Caco-2 (cell line): ENCODE measurements at regions not wholly inside any gene's neighbourhood (a gene's known extent, or its start where the extent isn't known, plus 50 kb on each side); places are given as distances from the start of the nearest gene placed in this dataset.
"Not testable (repeated sequence)": the region's sequence is repeated elsewhere in the genome, so short reads cannot be mapped to it uniquely, and the experiment has no call there.

Experiments
- BruUV-seq: library from RNA; stranded (reverse); fragments of 400-500 nt; replicated peaks from 2 replicates; lab custom pipeline; 2021; lab: Mats Ljungman, UMichigan
- CTCF ChIA-PET: fragments of 300-600 bp; sonication (Branson Sonifier 250); formaldehyde crosslinking; loops from one replicate; lab custom pipeline; 2022; ENCODE audit warnings: antibody characterized with exemption; lab: Charles Lee
- POLR2A ChIA-PET: fragments of 300-600 bp; sonication (Branson Sonifier 250); formaldehyde crosslinking; loops from one replicate; lab custom pipeline; 2022; ENCODE audit warnings: antibody characterized with exemption; lab: Charles Lee
- DNase-seq, 2 experiments: peaks; one replicate each; pipeline versions ENCODE4 v3.0.0 to v3.0.0-alpha.2; 2020 to 2022
- H3K27me3 ChIP-seq: replicated peaks from 2 replicates; pipeline ENCODE4 v1.6.0; 2011; ENCODE audit warnings: low read length; ENCODE audit not compliant: control insufficient read depth, insufficient read depth
- H3K36me3 ChIP-seq: 2 replicates; pipeline ENCODE4 v1.5.1; 2011; ENCODE audit warnings: low read length; ENCODE audit not compliant: control insufficient read depth, insufficient read depth
- H3K4me1 ChIP-seq: fragments of 250-450 bp; sonication (Bioruptor Pico); 2 replicates; pipeline ENCODE4 v1.5.1; 2020; ENCODE audit warnings: mild to moderate bottlenecking
- H3K4me3 ChIP-seq: 2 replicates; pipeline ENCODE4 v1.5.1; 2011; ENCODE audit warnings: low read depth, mild to moderate bottlenecking, control low read depth, low read length
- H3K9me3 ChIP-seq: fragments of 250-450 bp; sonication (Bioruptor Pico); 2 replicates; pipeline ENCODE4 v1.5.1; 2020; ENCODE audit warnings: mild to moderate bottlenecking, moderate library complexity
- H3K27ac Mint-ChIP-seq: one replicate; pipeline ENCODE4 v1.8.0; 2022; ENCODE audit warnings: mixed read lengths; ENCODE audit not compliant: unreplicated experiment
- H3K27me3 Mint-ChIP-seq: one replicate; pipeline ENCODE4 v1.8.0; 2022; ENCODE audit warnings: mixed read lengths; ENCODE audit not compliant: insufficient read depth, unreplicated experiment
- H3K36me3 Mint-ChIP-seq: one replicate; pipeline ENCODE4 v1.8.0; 2022; ENCODE audit warnings: mild to moderate bottlenecking, mixed read lengths; ENCODE audit not compliant: insufficient read depth, unreplicated experiment
- H3K4me1 Mint-ChIP-seq: one replicate; pipeline ENCODE4 v1.8.0; 2022; ENCODE audit warnings: low read depth, mixed read lengths; ENCODE audit not compliant: unreplicated experiment
- H3K4me3 Mint-ChIP-seq: one replicate; pipeline ENCODE4 v1.8.0; 2022; ENCODE audit warnings: mild to moderate bottlenecking, moderate library complexity, mixed read lengths; ENCODE audit not compliant: unreplicated experiment
- H3K9me3 Mint-ChIP-seq: one replicate; pipeline ENCODE4 v1.8.0; 2022; ENCODE audit warnings: mixed read lengths; ENCODE audit not compliant: unreplicated experiment
- CTCF ChIP-seq, 2 experiments: fragments of 200-600 bp in 1 of 2; IDR thresholded peaks; 1 replicate in 1 of 2; 2 replicates in 1 of 2; pipeline versions ENCODE4 v1.5.1 to v1.8.0; 2011 to 2022; ENCODE audit warnings: antibody characterized with exemption in 1 of 2, control low read depth in 1 of 2, inconsistent platforms in 1 of 2, low read depth in 1 of 2, low read length in 1 of 2, mild to moderate bottlenecking in 1 of 2, moderate library complexity in 1 of 2; ENCODE audit not compliant: insufficient read depth in 1 of 2, severe bottlenecking in 1 of 2, unreplicated experiment in 1 of 2
- intact Hi-C: fragments of 100-400 bp; cut with micrococcal nuclease; formaldehyde crosslinking; loops from one replicate; pipeline ENCODE4 v1.10.0; 2022; ENCODE audit not compliant: unreplicated experiment

GRCh38 chr11:127789927-127790326 is 789.4 kb upstream of the KIRREL3 start:
- POLR2A ChIA-PET, result interaction anchor here (0.5 kb wide), 1 partner anchor 222 kb away, joined by 3 read pairs; no protein-coding TSS in a partner anchor
- intact Hi-C loops, result loop anchor here (1.0 to 5.0 kb wide), 5 partner anchors 15 to 1349 kb away; no protein-coding TSS in a partner anchor
- H3K27me3 Mint-ChIP-seq, result no peaks in the 10 kb centered on the region
- DNase-seq, result peak; percentile 60 to 71
- Histone ChIP-seq H3K4me3 (no peak overlapping the region), H3K36me3 (no peaks in the 10 kb centered on the region), H3K9me3 (no peaks in the 10 kb centered on the region), H3K4me1 (no peaks in the 10 kb centered on the region), H3K27me3 (no peaks in the 10 kb centered on the region)
- H3K9me3 Mint-ChIP-seq, result peaks cover 18% of the 10 kb centered on the region
- no peaks in the 10 kb centered on the region for H3K36me3 Mint-ChIP-seq
- TF ChIP-seq CTCF (IDR thresholded peaks at IDR 0.05; ENCODE audit: insufficient read depth in 1 of 2, low read depth in 1 of 2, low read length in 1 of 2, severe bottlenecking in 1 of 2, unreplicated experiment in 1 of 2), result peak; percentile 69 to 77
- CTCF ChIA-PET, result interaction anchor here (0.6 to 1.0 kb wide), 3 partner anchors 15 to 204 kb away, joined by 3 to 5 read pairs (median 3); no protein-coding TSS in a partner anchor
- no TSS peak for BruUV-seq
- peaks cover 7% of the 10 kb centered on the region for H3K4me1 Mint-ChIP-seq
- H3K4me3 Mint-ChIP-seq, result no peak overlapping the region
- no peak overlapping the region for H3K27ac Mint-ChIP-seq

GRCh38 chr11:127772938-127773337 is 772.4 kb upstream of the KIRREL3 start:
- H3K9me3 ChIP-seq, intact Hi-C loops, H3K36me3 Mint-ChIP-seq, H3K27ac Mint-ChIP-seq, H3K27me3 Mint-ChIP-seq, H3K27me3 ChIP-seq, DNase-seq, H3K4me1 Mint-ChIP-seq, H3K4me3 Mint-ChIP-seq, BruUV-seq, H3K4me1 ChIP-seq, H3K36me3 ChIP-seq, POLR2A ChIA-PET, H3K4me3 ChIP-seq, CTCF ChIA-PET: not testable (repeated sequence)
- peaks cover 20% of the 10 kb centered on the region for H3K9me3 Mint-ChIP-seq

GRCh38 chr11:127768931-127769330 is 768.4 kb upstream of the KIRREL3 start:
- POLR2A ChIA-PET, H3K36me3 ChIP-seq, DNase-seq, H3K4me1 ChIP-seq, H3K27ac Mint-ChIP-seq, intact Hi-C loops, H3K36me3 Mint-ChIP-seq, H3K27me3 ChIP-seq, BruUV-seq, H3K4me3 Mint-ChIP-seq, H3K4me1 Mint-ChIP-seq, H3K27me3 Mint-ChIP-seq, CTCF ChIA-PET, H3K4me3 ChIP-seq, H3K9me3 ChIP-seq: not testable (repeated sequence)
- peaks cover 15% of the 10 kb centered on the region for H3K9me3 Mint-ChIP-seq

- Mint-ChIP-seq H3K27ac (no peak overlapping the region), H3K4me3 (no peak overlapping the region), H3K4me1 (no peaks in the 10 kb centered on the region), H3K27me3 (no peaks in the 10 kb centered on the region), H3K36me3 (no peaks in the 10 kb centered on the region), H3K9me3 (no peaks in the 10 kb centered on the region)
- no peak for DNase-seq
- BruUV-seq, result no TSS peak
- Histone ChIP-seq H3K27me3 (no peaks in the 10 kb centered on the region), H3K9me3 (no peaks in the 10 kb centered on the region; the same call in 1 of the 2 replicates), H3K36me3 (no peaks in the 10 kb centered on the region), H3K4me3 (no peak overlapping the region), H3K4me1 (no peaks in the 10 kb centered on the region)
- ChIA-PET POLR2A (no interaction called here), CTCF (no interaction called here)
- TF ChIP-seq CTCF (IDR thresholded peaks at IDR 0.05; ENCODE audit: insufficient read depth in 1 of 2, low read depth in 1 of 2, low read length in 1 of 2, severe bottlenecking in 1 of 2, unreplicated experiment in 1 of 2), result no peak
- intact Hi-C loops, result no loop called here
These were observed 766.2 kb upstream of the KIRREL3 start for GRCh38 chr11:127766734-127767133.
